GM21360 (cell line): ENCODE measurements at regions not wholly inside any gene's neighbourhood (a gene's known extent, or its start where the extent isn't known, plus 50 kb on each side); places are given as distances from the start of the nearest gene placed in this dataset.
"Not testable (repeated sequence)": the region's sequence is repeated elsewhere in the genome, so short reads cannot be mapped to it uniquely, and the experiment has no call there.

Source experiments
- ATAC-seq: cut with Tn5 transposase; IDR thresholded peaks from one replicate; pipeline ENCODE4 v1.9.1; 2021; ENCODE audit warnings: mild to moderate bottlenecking, moderate library complexity; ENCODE audit not compliant: unreplicated experiment

- ATAC-seq = no peak
Measured at GRCh38 chr15:47027322-47027946, 689.9 kb upstream of the SEMA6D start.

GRCh38 chr15:47035475-47036406 lies 681.6 kb upstream of the SEMA6D start:
- no peak for ATAC-seq

GRCh38 chr15:47037003-47037402 lies 680.3 kb upstream of the SEMA6D start:
- ATAC-seq = no peak

- ATAC-seq = no peak
Measured at GRCh38 chr15:47039225-47039624, 678.1 kb upstream of the SEMA6D start.

- ATAC-seq = no peak
Measured at GRCh38 chr15:47041301-47041700, 676.0 kb upstream of the SEMA6D start.

- not testable (repeated sequence) for ATAC-seq
Measured at GRCh38 chr15:47047981-47048380, 669.3 kb upstream of the SEMA6D start.

- ATAC-seq = no peak
Measured at GRCh38 chr15:47066392-47066791, 650.9 kb upstream of the SEMA6D start.

- ATAC-seq = not testable (repeated sequence)
Measured at GRCh38 chr15:47077846-47078245, 639.5 kb upstream of the SEMA6D start.

GRCh38 chr15:47095833-47096232 lies 621.5 kb upstream of the SEMA6D start:
- ATAC-seq = no peak

- not testable (repeated sequence) for ATAC-seq
Measured at GRCh38 chr15:47098526-47098925, 618.8 kb upstream of the SEMA6D start.

GRCh38 chr15:47099801-47100200 lies 617.5 kb upstream of the SEMA6D start:
- not testable (repeated sequence) for ATAC-seq

GRCh38 chr15:47108800-47109199 lies 608.5 kb upstream of the SEMA6D start:
- not testable (repeated sequence) for ATAC-seq

GRCh38 chr15:47116698-47117097 lies 600.6 kb upstream of the SEMA6D start:
- ATAC-seq = no peak

- ATAC-seq = no peak
Measured at GRCh38 chr15:47119349-47119748, 598.0 kb upstream of the SEMA6D start.

GRCh38 chr15:47124430-47125102 lies 592.7 kb upstream of the SEMA6D start:
- no peak for ATAC-seq

GRCh38 chr15:47129033-47129432 lies 588.3 kb upstream of the SEMA6D start:
- ATAC-seq = no peak

GRCh38 chr15:47131450-47131849 lies 585.9 kb upstream of the SEMA6D start:
- not testable (repeated sequence) for ATAC-seq

GRCh38 chr15:47135267-47135666 lies 582.0 kb upstream of the SEMA6D start:
- no peak for ATAC-seq

- ATAC-seq = no peak
Measured at GRCh38 chr15:47136236-47136635, 581.1 kb upstream of the SEMA6D start.

- ATAC-seq = no peak
Measured at GRCh38 chr15:47139965-47140364, 577.3 kb upstream of the SEMA6D start.

GRCh38 chr15:47157827-47158226 lies 559.5 kb upstream of the SEMA6D start:
- ATAC-seq = no peak

GRCh38 chr15:47158573-47158972 lies 558.7 kb upstream of the SEMA6D start:
- ATAC-seq = no peak
